NCI-H1092 treated with DMSO at 0.1 percent for 48 hours (cell line): ENCODE measurements at regions not wholly inside any gene's neighbourhood (a gene's known extent, or its start where the extent isn't known, plus 50 kb on each side); places are given as distances from the start of the nearest gene placed in this dataset.
"Not testable (repeated sequence)": the region's sequence is repeated elsewhere in the genome, so short reads cannot be mapped to it uniquely, and the experiment has no call there.

Experiments
- DNase-seq: peaks from one replicate; lab custom pipeline; 2025; lab: John Stamatoyannopoulos, UW

GRCh38 chr11:71638801-71639519 lies 56.3 kb upstream of the KRTAP5-11 start:
- DNase-seq, result peak; percentile 39

GRCh38 chr11:71639520-71639849 lies 56.8 kb upstream of the KRTAP5-11 start:
- DNase-seq, result peak; percentile 39

DNA sequence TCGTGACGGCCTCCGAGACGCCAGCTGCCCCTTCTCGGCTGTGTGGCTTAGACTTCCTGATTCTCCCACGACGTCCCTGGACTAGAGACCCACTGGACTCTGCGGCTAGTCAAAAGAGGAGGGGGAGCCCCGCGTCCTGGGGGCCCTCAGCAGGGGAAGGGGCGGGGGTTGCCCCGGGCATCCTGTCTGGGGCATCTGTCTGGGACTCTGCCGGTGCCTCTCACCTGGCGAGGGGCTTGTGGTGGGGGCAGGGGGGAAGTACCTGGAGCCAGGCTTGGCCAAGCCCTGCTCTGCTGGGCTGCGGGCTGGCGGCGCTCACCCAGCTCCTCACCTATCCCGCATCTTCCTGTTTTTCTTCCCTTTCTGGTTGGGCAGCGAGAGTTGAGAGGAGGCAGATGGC lies 57.2 kb upstream of the KRTAP5-11 start:
- not testable (repeated sequence) for DNase-seq

GRCh38 chr11:71647078-71647477 lies 64.4 kb upstream of the KRTAP5-11 start:
- not testable (repeated sequence) for DNase-seq

DNA sequence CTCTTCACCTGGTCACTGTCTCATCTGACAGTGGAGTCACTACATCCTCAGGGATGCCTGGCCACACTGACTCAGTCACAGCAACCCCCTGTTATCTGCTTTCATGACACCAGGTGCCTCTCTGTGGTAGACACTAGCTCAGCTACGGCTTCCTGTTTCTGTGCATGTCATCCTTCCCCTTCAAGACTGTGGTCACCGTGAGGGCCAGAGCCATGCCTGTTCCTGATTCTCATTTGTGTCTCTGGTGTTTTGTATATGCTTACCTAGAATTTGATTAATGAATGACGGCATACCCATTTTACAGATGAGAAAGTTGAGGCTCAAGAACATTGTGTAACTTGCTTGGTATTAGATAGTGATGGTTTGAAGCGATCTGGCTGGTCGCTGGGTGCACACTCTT lies 70.3 kb upstream of the KRTAP5-11 start:
- not testable (repeated sequence) for DNase-seq

DNA sequence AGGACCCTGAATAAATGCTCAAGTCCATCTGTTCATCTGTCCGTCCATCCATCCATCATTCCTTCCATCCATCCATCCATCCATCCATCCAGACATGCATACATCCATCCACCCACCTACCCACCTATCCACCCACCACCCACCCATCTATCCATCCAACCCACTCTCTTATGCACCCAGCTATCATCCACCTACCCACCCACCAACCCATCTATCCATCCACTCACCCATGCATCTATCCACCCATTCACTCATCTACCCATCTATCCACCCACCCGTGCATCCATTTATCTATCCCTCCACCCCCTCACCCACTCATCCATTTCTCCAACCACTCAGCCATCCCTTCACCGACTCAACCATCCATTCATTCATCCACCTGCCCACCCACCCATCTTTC lies 71.7 kb upstream of the KRTAP5-11 start:
- not testable (repeated sequence) for DNase-seq

- DNase-seq, result not testable (repeated sequence)
Observed at GRCh38 chr11:71655041-71655440, 72.4 kb upstream of the KRTAP5-11 start.

DNA sequence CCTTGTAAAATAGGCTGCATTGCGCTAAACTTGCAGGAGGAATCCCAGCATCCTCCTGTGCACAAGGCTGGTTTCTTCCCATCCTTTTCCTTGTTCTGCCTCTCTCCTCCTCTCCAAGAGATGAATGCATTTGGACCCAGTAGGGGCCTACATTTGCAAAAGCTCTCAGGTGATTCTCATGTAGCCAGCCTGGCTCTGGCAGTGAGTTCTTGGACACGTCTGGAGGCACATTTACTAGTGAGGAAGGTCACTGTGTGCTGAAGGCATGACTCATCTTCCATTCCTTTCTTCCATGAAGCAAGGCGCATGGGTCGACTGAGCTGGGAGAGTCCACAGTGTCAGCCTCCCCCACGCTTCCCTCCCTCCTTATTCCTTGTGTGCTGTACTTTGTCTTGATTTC lies 73.8 kb upstream of the KRTAP5-11 start:
- DNase-seq, result not testable (repeated sequence)

DNA sequence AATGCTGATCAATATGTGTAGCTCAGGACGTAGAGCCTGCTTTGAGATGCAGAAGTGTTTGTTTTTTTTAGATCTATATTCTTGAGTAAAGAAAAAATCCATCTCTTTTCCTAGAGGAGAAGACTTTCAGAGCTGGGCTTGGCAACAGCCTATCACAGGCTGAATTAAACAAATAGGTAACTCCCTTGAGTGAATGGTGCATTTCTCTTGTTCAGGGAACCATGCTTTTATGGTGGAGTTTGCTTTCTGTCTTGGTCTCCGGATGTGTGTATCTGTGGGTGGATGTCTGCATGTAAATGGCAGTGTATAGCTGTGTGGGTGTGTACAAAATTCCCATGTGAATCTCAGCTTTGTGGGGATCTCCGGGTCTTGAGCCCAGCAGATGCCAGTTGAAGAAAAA lies 82.3 kb upstream of the KRTAP5-11 start:
- DNase-seq, result not testable (repeated sequence)

- not testable (repeated sequence) for DNase-seq
Observed at GRCh38 chr11:71698110-71698509, 115.4 kb upstream of the KRTAP5-11 start.

DNA sequence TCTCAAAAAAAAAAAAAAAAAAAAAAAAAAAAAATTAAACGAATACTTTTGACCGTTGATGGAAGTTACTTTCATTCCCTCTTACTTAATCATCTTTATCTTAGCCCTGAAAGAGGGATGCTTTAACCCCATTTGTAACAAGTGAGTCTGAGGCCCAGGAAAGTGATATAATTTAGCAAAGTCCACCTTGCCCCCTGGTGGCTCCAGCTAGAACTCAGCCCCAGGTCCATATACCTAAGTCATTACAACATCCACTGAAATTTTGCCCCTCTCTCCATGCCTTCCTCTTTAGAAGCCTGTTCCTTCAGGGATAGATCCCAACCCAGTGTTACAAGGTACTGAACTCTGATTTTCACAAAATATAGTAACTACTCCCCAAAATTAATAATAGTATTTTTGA lies 116.3 kb upstream of the KRTAP5-11 start:
- not testable (repeated sequence) for DNase-seq

GRCh38 chr11:71701435-71702291 lies 119.0 kb upstream of the KRTAP5-11 start:
- not testable (repeated sequence) for DNase-seq

DNA sequence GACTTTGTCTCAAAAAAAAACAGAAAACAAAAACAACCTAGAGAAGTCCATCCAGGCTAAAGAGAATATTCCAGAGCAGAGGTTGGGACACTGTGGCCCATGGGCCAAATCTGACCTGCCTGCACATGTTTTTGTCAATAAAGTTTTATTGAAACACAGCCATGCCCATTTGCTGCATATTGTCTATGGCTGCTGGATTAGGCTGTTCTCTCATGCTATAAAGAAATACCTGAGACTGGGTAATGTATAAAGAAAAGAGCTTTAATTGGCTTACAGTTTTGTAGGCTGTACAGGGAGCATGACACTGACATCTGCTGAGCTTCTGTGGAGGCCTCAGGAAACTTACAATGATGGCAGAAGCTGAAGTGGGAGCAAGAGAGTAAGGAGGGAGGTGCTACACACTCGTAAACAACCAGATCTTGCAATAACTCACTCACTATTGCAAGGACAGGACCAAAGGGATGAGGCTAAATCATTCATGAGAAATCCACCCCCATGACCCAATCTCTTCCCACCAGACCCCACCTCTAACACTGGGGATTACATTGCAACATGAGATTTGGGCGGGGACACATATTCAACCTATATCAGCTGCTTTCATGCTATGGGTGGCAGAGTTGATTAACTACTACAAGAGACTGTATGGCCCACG lies 122.5 kb upstream of the KRTAP5-11 start:
- not testable (repeated sequence) for DNase-seq

GRCh38 chr11:71705738-71706432 lies 123.2 kb upstream of the KRTAP5-11 start:
- not testable (repeated sequence) for DNase-seq

DNA sequence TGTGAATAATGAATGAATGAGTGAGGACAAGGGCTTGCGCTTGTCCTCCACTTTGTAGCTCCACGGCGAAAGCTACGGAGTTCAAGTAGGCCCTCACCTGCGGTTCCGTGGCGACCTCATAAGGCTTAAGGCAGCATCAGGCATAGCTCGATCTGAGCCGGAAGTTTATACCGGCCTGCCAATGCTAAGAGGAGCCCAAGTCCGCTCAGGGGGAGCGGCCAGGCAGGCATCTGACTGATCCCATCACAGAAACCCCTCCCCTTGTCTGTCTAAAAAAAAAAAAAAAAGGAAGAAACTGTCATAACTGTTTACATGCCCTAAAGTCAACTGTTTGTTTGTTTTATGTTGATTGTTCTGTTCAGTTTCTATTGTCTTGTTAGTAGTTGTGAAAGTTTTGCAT lies 124.4 kb upstream of the KRTAP5-11 start:
- not testable (repeated sequence) for DNase-seq

DNA sequence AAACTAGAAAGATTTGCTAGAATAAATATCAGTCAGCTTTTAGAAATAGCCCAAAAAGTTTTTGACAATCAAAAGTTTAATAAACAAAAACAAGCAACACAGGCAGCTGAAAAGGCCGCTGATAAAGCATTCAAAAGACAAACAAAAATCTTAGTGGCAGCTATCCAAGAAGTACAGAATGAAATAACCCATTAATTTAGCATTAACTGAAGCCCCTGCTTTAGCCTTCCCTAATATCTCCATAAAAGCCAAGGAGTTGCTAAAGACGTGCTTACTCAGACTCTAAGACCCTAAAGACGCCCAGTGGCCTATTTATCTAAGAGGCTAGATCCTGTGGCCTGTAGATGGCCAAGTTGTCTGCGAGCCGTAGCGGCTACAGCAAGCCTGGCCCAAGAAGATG lies 123.5 kb upstream of the DEFB108B start:
- not testable (repeated sequence) for DNase-seq

- DNase-seq, result not testable (repeated sequence)
Observed at GRCh38 chr11:71710171-71710671, 122.8 kb upstream of the DEFB108B start.

DNA sequence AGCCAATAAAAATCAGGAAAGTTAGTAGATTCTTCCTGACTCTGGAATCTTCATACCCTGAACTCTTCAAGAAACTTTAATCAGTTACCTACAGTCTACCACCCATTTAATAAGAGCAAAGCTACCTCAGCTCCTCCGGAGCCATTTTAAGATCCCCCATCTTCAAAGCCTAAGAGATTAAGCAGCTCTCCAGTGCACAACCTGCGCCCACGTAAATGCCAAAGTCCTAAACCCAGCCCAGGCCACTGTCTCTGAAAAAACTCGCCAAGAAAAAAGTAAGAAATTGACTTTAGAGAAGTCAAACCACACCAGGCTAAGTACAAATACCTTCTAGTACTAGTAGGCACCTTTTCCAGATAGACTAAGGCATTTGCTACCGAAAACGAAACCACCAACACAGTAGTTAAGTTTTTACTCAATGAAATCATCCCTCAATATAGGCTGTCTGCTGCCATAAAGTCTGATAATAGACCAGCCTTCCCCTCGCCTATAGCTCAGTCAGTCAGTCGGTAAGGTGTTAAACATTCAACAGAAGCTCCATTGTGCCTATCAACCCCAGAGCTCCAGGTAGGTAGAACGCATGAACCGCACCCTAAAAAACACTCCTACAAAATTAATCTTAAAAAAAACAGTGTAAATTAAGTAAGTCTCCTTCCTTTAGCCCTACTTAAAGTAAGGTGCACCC lies 122.2 kb upstream of the DEFB108B start:
- not testable (repeated sequence) for DNase-seq

- DNase-seq, result not testable (repeated sequence)
Observed at GRCh38 chr11:71712350-71712749, 120.7 kb upstream of the DEFB108B start.

DNA sequence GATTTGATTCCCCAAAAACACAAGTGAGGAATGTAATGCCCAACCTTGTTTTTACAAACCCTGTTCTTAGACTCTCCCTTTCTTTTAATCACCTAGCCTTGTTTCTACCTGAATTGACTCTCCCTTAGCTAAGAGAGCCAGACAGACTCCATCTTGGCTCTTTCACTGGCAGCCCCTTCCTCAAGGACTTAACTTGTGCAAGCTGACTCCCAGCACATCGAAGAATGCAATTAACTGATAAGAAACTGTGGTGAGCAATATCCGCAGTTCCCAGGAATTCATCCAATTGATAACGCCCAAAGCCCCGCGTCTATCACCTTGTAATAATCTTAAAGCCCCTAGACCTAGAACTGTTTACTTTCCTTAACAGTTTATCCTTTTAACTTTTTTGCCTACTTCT lies 120.2 kb upstream of the DEFB108B start:
- not testable (repeated sequence) for DNase-seq

- DNase-seq, result not testable (repeated sequence)
Observed at GRCh38 chr11:71714510-71714909, 118.5 kb upstream of the DEFB108B start.
